Upper lobe of left lung (tissue), 4 donors: ENCODE measurements at regions not wholly inside any gene's neighbourhood (a gene's known extent, or its start where the extent isn't known, plus 50 kb on each side); places are given as distances from the start of the nearest gene placed in this dataset.

ENCODE experiments used
- CTCF ChIP-seq, 6 experiments: fragments of 450-650 bp in 4 of 6; fragments of 200-600 bp in 2 of 6; sonication (generic) in 2 of 6; IDR thresholded peaks; one replicate each; pipeline ENCODE4 v1.5.1; 2016 to 2019; ENCODE audit warnings: antibody characterized with exemption in 6 of 6
- POLR2AphosphoS5 ChIP-seq, 2 donors: sonication (generic); formaldehyde crosslinking; IDR thresholded peaks; one replicate each; pipeline ENCODE4 v1.5.1; 2017; ENCODE audit warnings: antibody characterized with exemption in 2 of 2

DNA sequence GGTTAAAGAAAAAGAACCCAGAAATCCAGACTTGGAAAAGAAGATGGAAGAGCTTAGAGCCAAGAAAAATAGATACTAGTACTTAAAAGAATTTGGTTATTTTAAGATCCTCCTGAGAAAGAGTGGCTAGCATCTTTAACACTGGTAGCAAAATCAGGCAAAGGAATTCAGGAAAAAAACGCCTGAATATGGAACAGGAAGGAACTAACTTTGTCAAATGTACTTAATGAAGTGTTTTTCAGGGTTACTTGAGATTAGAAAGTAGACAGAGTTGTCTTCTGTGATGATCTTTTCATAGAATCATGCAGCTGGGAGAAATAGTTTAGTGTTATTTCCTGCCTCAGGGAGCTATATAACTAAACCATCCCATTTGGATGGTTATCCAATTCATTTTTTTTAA is 50.8 kb upstream of the SASH1 start:
- TF ChIP-seq CTCF (IDR thresholded peaks at IDR 0.05) = no peak
- TF ChIP-seq POLR2AphosphoS5 (IDR thresholded peaks at IDR 0.05) = no peak
